ENCODE measurements at regions not wholly inside any gene's neighbourhood (a gene's known extent, or its start where the extent isn't known, plus 50 kb on each side); places are given as distances from the start of the nearest gene placed in this dataset.

DNA sequence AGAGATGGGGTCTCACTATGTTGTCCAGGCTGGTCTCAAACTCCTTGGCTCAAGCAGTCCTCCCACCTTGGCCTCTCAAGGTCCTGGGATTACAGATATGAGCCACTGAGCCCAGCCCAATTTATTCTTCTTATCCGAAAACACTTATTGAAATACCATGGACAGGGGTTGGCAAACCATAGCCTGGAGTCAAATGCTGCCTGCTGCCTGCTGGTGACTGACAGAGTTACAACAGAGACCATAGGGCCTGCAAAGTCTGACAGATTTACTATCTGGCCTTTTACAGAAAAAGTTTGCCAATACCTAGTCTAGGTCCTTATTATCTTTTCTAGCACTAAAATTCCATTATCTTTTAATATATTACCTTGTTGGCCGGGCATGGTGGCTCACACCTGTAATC, 87.1 kb upstream of the ZNF281 start:
- H2AFZ ChIP-seq (ENCODE audit: low read depth) = no peak overlapping the region
- no peak overlapping the region for H3K27ac ChIP-seq (ENCODE audit: low read depth in 2 of 2, low read length in 1 of 2)
- no peak for DNase-seq
- no peak overlapping the region for H3K4me3 ChIP-seq (ENCODE audit: low read depth in 2 of 2, low read length in 1 of 2)
- CTCF ChIA-PET = interaction anchor here (4.3 kb wide), 1 partner anchor 8 kb away, joined by 15 read pairs; no protein-coding TSS in a partner anchor
- peak; percentile 83 for TF ChIP-seq REST (IDR thresholded peaks at IDR 0.05; ENCODE audit: low read depth, low read length)
- no peak for TF ChIP-seq GATA2 (CRISPR knock-in tag; IDR thresholded peaks at IDR 0.05)
- TF ChIP-seq, protein P1, sequence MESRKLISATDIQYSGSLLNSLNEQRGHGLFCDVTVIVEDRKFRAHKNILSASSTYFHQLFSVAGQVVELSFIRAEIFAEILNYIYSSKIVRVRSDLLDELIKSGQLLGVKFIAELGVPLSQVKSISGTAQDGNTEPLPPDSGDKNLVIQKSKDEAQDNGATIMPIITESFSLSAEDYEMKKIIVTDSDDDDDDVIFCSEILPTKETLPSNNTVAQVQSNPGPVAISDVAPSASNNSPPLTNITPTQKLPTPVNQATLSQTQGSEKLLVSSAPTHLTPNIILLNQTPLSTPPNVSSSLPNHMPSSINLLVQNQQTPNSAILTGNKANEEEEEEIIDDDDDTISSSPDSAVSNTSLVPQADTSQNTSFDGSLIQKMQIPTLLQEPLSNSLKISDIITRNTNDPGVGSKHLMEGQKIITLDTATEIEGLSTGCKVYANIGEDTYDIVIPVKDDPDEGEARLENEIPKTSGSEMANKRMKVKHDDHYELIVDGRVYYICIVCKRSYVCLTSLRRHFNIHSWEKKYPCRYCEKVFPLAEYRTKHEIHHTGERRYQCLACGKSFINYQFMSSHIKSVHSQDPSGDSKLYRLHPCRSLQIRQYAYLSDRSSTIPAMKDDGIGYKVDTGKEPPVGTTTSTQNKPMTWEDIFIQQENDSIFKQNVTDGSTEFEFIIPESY (IDR thresholded peaks at IDR 0.05; ENCODE audit: borderline replicate concordance, low read depth) = no peak
- H3F3A ChIP-seq (replicated peaks; ENCODE audit: insufficient read depth) = no peaks in the 10 kb centered on the region
- no peaks in the 10 kb centered on the region for H3K36me3 ChIP-seq (replicated peaks in 1 of 2; ENCODE audit: control insufficient read depth in 1 of 2, insufficient read depth in 2 of 2, low read length in 1 of 2)
- no peaks in the 10 kb centered on the region for H3K9me2 ChIP-seq
- H3K27me3 ChIP-seq (ENCODE audit: insufficient read depth) = peaks cover 4% of the 10 kb centered on the region; the same call in 1 of the 2 replicates
- no peaks in the 10 kb centered on the region for H3K79me2 ChIP-seq (ENCODE audit: insufficient read depth)
- WGBS (ENCODE audit: low lambda C conversion rate) = 65% methylated on average over 2 of the region's 2 CpGs
- H3K4me2 ChIP-seq = no peak overlapping the region
- no peaks in the 10 kb centered on the region for H3K9me3 ChIP-seq
- H3K4me1 ChIP-seq (ENCODE audit: control insufficient read depth in 1 of 2, insufficient read depth in 2 of 2, low read depth in 1 of 2, low read length in 1 of 2) = no peaks in the 10 kb centered on the region
- no peak overlapping the region for H3K9ac ChIP-seq
- no peaks in the 10 kb centered on the region for H4K20me1 ChIP-seq (ENCODE audit: insufficient read depth)
- POLR2A ChIA-PET = no interaction called here

GRCh38 chr1:200495901-200496300, 86.1 kb upstream of the ZNF281 start:
- no peaks in the 10 kb centered on the region for H3K9me3 ChIP-seq
- 91% methylated on average over 1 of the region's 1 CpG for WGBS (ENCODE audit: low lambda C conversion rate)
- CTCF ChIA-PET = interaction anchor here (1.4 kb wide), 1 partner anchor 237 kb away, joined by 3 read pairs; no protein-coding TSS in a partner anchor
- H3K4me1 ChIP-seq (ENCODE audit: control insufficient read depth in 1 of 2, insufficient read depth in 2 of 2, low read depth in 1 of 2, low read length in 1 of 2) = no peaks in the 10 kb centered on the region
- H3F3A ChIP-seq (replicated peaks; ENCODE audit: insufficient read depth) = no peaks in the 10 kb centered on the region
- peaks cover 4% of the 10 kb centered on the region; the same call in 1 of the 2 replicates for H3K27me3 ChIP-seq (ENCODE audit: insufficient read depth)
- no peaks in the 10 kb centered on the region for H3K79me2 ChIP-seq (ENCODE audit: insufficient read depth)
- H4K20me1 ChIP-seq (ENCODE audit: insufficient read depth) = no peaks in the 10 kb centered on the region
- H3K27ac ChIP-seq (ENCODE audit: low read depth in 2 of 2, low read length in 1 of 2) = no peak overlapping the region
- no peak overlapping the region for H2AFZ ChIP-seq (ENCODE audit: low read depth)
- H3K9ac ChIP-seq = no peak overlapping the region
- no peaks in the 10 kb centered on the region for H3K36me3 ChIP-seq (replicated peaks in 1 of 2; ENCODE audit: control insufficient read depth in 1 of 2, insufficient read depth in 2 of 2, low read length in 1 of 2)
- TF ChIP-seq TAF1 (IDR thresholded peaks at IDR 0.05; ENCODE audit: borderline replicate concordance, low read depth, low read length) = no peak
- no peaks in the 10 kb centered on the region for H3K9me2 ChIP-seq
- no peak for DNase-seq
- no peak overlapping the region for H3K4me3 ChIP-seq (ENCODE audit: low read depth in 2 of 2, low read length in 1 of 2)
- POLR2A ChIA-PET = no interaction called here
- no peak overlapping the region for H3K4me2 ChIP-seq

Measured in SK-N-SH (cell line).